ENCODE measurements at regions not wholly inside any gene's neighbourhood (a gene's known extent, or its start where the extent isn't known, plus 50 kb on each side); places are given as distances from the start of the nearest gene placed in this dataset.

GRCh38 chr5:174319551-174319950 lies 274.0 kb downstream of the NSG2 start:
- H3K27ac ChIP-seq (replicated peaks) = no peak overlapping the region
- no peak for DNase-seq (ENCODE audit: low read depth in 1 of 2, low spot score in 1 of 2)
- no peak overlapping the region for H3K4me3 ChIP-seq (replicated peaks; ENCODE audit: insufficient read depth, low read length)
- H3K27me3 ChIP-seq (ENCODE audit: insufficient read depth, poor library complexity, severe bottlenecking) = no peaks in the 10 kb centered on the region
- TF ChIP-seq POLR2AphosphoS5 (IDR thresholded peaks at IDR 0.05; ENCODE audit: low read depth) = no peak
- no peak for TF ChIP-seq CTCF (IDR thresholded peaks at IDR 0.05; ENCODE audit: insufficient read depth, low read length)
- no peak for TF ChIP-seq GABPA (IDR thresholded peaks at IDR 0.05; ENCODE audit: low read depth)
- no peak for TF ChIP-seq REST (IDR thresholded peaks at IDR 0.05; ENCODE audit: insufficient replicate concordance, low read depth)
- no peak for TF ChIP-seq SPI1 (IDR thresholded peaks at IDR 0.05; ENCODE audit: borderline replicate concordance, low read depth)

GRCh38 chr5:174320051-174320450 lies 274.5 kb downstream of the NSG2 start:
- Histone ChIP-seq H3K4me3 (replicated peaks; ENCODE audit: insufficient read depth, low read length) (no peak overlapping the region), H3K27me3 (ENCODE audit: insufficient read depth, poor library complexity, severe bottlenecking) (no peaks in the 10 kb centered on the region)

GRCh38 chr5:174323878-174324281 lies 278.4 kb downstream of the NSG2 start:
- TF ChIP-seq GABPA (IDR thresholded peaks at IDR 0.05; ENCODE audit: low read depth) = no peak
- TF ChIP-seq SPI1 (IDR thresholded peaks at IDR 0.05; ENCODE audit: borderline replicate concordance, low read depth) = no peak
- TF ChIP-seq CTCF (IDR thresholded peaks at IDR 0.05; ENCODE audit: insufficient read depth, low read length) = no peak
- no peak for TF ChIP-seq POLR2AphosphoS5 (IDR thresholded peaks at IDR 0.05; ENCODE audit: low read depth)
- no peak for TF ChIP-seq REST (IDR thresholded peaks at IDR 0.05; ENCODE audit: insufficient replicate concordance, low read depth)
- Histone ChIP-seq H3K4me3 (replicated peaks; ENCODE audit: insufficient read depth, low read length) (no peak overlapping the region), H3K27ac (replicated peaks) (no peak overlapping the region), H3K27me3 (ENCODE audit: insufficient read depth, poor library complexity, severe bottlenecking) (no peaks in the 10 kb centered on the region)
- no peak for DNase-seq (ENCODE audit: low read depth in 1 of 2, low spot score in 1 of 2)

More at GRCh38 chr5:174320051-174320450, 274.5 kb downstream of the NSG2 start:
- TF ChIP-seq REST (IDR thresholded peaks at IDR 0.05; ENCODE audit: insufficient replicate concordance, low read depth) (no peak), SPI1 (IDR thresholded peaks at IDR 0.05; ENCODE audit: borderline replicate concordance, low read depth) (no peak)
- DNase-seq (ENCODE audit: low read depth in 1 of 2, low spot score in 1 of 2) = no peak
- no peak overlapping the region for H3K27ac ChIP-seq (replicated peaks)

- Histone ChIP-seq H3K27ac (replicated peaks) (no peak overlapping the region), H3K4me3 (replicated peaks; ENCODE audit: insufficient read depth, low read length) (no peak overlapping the region), H3K27me3 (ENCODE audit: insufficient read depth, poor library complexity, severe bottlenecking) (no peaks in the 10 kb centered on the region)
- TF ChIP-seq SPI1 (IDR thresholded peaks at IDR 0.05; ENCODE audit: borderline replicate concordance, low read depth) = no peak
- TF ChIP-seq POLR2AphosphoS5 (IDR thresholded peaks at IDR 0.05; ENCODE audit: low read depth) = no peak
- TF ChIP-seq GABPA (IDR thresholded peaks at IDR 0.05; ENCODE audit: low read depth) = no peak
- TF ChIP-seq CTCF (IDR thresholded peaks at IDR 0.05; ENCODE audit: insufficient read depth, low read length) = no peak
- TF ChIP-seq REST (IDR thresholded peaks at IDR 0.05; ENCODE audit: insufficient replicate concordance, low read depth) = no peak
- no peak for DNase-seq (ENCODE audit: low read depth in 1 of 2, low spot score in 1 of 2)
These were observed 279.2 kb downstream of the NSG2 start for GRCh38 chr5:174324680-174325079.
